PC-3 (cell line): ENCODE measurements at regions not wholly inside any gene's neighbourhood (a gene's known extent, or its start where the extent isn't known, plus 50 kb on each side); places are given as distances from the start of the nearest gene placed in this dataset.

Experiments used
- ATAC-seq: fragments of 200-7000 bp; cut with Tn5 transposase; 2 replicates; pipeline ENCODE4 v1.9.1; 2020; ENCODE audit warnings: mild to moderate bottlenecking, moderate library complexity
- BruUV-seq: library from RNA; stranded (reverse); fragments of 400-500 nt; replicated peaks from 2 replicates; lab custom pipeline; 2021; lab: Mats Ljungman, UMichigan
- CTCF ChIA-PET: fragments of 300-600 bp; sonication (Branson Sonifier 250); formaldehyde crosslinking; loops from one replicate; lab custom pipeline; 2022; ENCODE audit warnings: antibody characterized with exemption; lab: Charles Lee
- POLR2A ChIA-PET: fragments of 300-600 bp; sonication (Branson Sonifier 250); formaldehyde crosslinking; loops from one replicate; lab custom pipeline; 2022; ENCODE audit warnings: antibody characterized with exemption; ENCODE audit not compliant: unreplicated experiment; lab: Charles Lee
- DNase-seq: peaks from one replicate; pipeline ENCODE4 v3.0.0-alpha.2; 2015
- H2AFZ ChIP-seq: fragments of 300-600 bp; sonication (generic); 2 replicates; pipeline ENCODE4 v1.6.0; 2016; ENCODE audit warnings: antibody characterized with exemption, low read length
- H3F3A ChIP-seq: fragments of 300-600 bp; sonication (generic); one replicate; pipeline ENCODE4 v1.6.0; 2017; ENCODE audit warnings: antibody characterized with exemption, low read length, control low read depth, mild to moderate bottlenecking; ENCODE audit not compliant: unreplicated experiment
- H3K27ac ChIP-seq: fragments of 300-600 bp; sonication (generic); 2 replicates; pipeline ENCODE4 v1.5.1; 2016; ENCODE audit warnings: mild to moderate bottlenecking, low read length
- H3K27me3 ChIP-seq: fragments of 300-600 bp; sonication (generic); 2 replicates; pipeline ENCODE4 v1.6.1; 2016; ENCODE audit warnings: low read length, mixed read lengths
- H3K36me3 ChIP-seq: fragments of 300-600 bp; sonication (generic); 2 replicates; pipeline ENCODE4 v1.6.1; 2016; ENCODE audit warnings: low read depth, mixed run types, low read length, mixed read lengths
- H3K4me1 ChIP-seq: fragments of 300-600 bp; sonication (generic); 2 replicates; pipeline ENCODE4 v1.5.1; 2016; ENCODE audit warnings: low read length; ENCODE audit not compliant: insufficient read depth
- H3K4me2 ChIP-seq: fragments of 300-600 bp; sonication (generic); 2 replicates; pipeline ENCODE4 v1.6.0; 2016; ENCODE audit warnings: low read length
- H3K4me3 ChIP-seq: fragments of 300-600 bp; sonication (generic); 2 replicates; pipeline ENCODE4 v1.5.1; 2016; ENCODE audit warnings: mild to moderate bottlenecking, low read length, mixed read lengths
- H3K79me2 ChIP-seq: fragments of 300-600 bp; sonication (generic); 2 replicates; pipeline ENCODE4 v1.6.1; 2017; ENCODE audit warnings: low read length, mixed read lengths
- H3K9ac ChIP-seq: fragments of 300-600 bp; sonication (generic); 2 replicates; pipeline ENCODE4 v1.6.0; 2016; ENCODE audit warnings: mild to moderate bottlenecking, low read length
- H3K9me2 ChIP-seq: fragments of 300-600 bp; sonication (generic); replicated peaks from 2 replicates; pipeline ENCODE4 v1.6.1; 2016; ENCODE audit warnings: mixed run types, low read length, mixed read lengths
- H3K9me3 ChIP-seq: fragments of 300-600 bp; sonication (generic); 2 replicates; pipeline ENCODE4 v1.6.1; 2016; ENCODE audit warnings: low read length, mixed read lengths
- H4K20me1 ChIP-seq: fragments of 300-600 bp; sonication (generic); 2 replicates; pipeline ENCODE4 v1.6.1; 2016; ENCODE audit warnings: low read length, mixed read lengths
- CTCF ChIP-seq: fragments of 300-600 bp; sonication (generic); conservative IDR thresholded peaks from 2 replicates; pipeline ENCODE4 v1.5.1; 2017; ENCODE audit warnings: antibody characterized with exemption, low read depth, mild to moderate bottlenecking, low read length
- EZH2 ChIP-seq: fragments of 300-600 bp; sonication (generic); IDR thresholded peaks from one replicate; pipeline ENCODE4 v1.6.1; 2017; ENCODE audit warnings: antibody characterized with exemption, mild to moderate bottlenecking, low read length; ENCODE audit not compliant: unreplicated experiment
- EZH2phosphoT487 ChIP-seq: fragments of 300-600 bp; sonication (generic); IDR thresholded peaks from 2 replicates; pipeline ENCODE4 v1.6.1; 2018; ENCODE audit warnings: mild to moderate bottlenecking, antibody characterized with exemption, low read length, borderline replicate concordance
- intact Hi-C: fragments of 100-400 bp; cut with micrococcal nuclease; formaldehyde crosslinking; loops from 2 replicates; pipeline ENCODE4 v1.9.0; 2023

- CTCF ChIA-PET: no interaction called here
Observed at GRCh38 chr11:111112614-111113013, 132.9 kb upstream of the POU2AF2 start.

GRCh38 chr11:111107501-111107900 lies 138.0 kb upstream of the POU2AF2 start:
- CTCF ChIA-PET: no interaction called here
- ATAC-seq (no peak), DNase-seq (no peak)
- POLR2A ChIA-PET: no interaction called here
- H3K4me2 ChIP-seq: no peak overlapping the region
- no peaks in the 10 kb centered on the region for H3K79me2 ChIP-seq
- H3K27me3 ChIP-seq: peaks cover 46% of the 10 kb centered on the region
- BruUV-seq: no TSS peak
- H2AFZ ChIP-seq: no peak overlapping the region
- H3K9me3 ChIP-seq: no peaks in the 10 kb centered on the region
- no peak overlapping the region for H3K4me3 ChIP-seq
- no peak overlapping the region for H3K9ac ChIP-seq
- H4K20me1 ChIP-seq: no peaks in the 10 kb centered on the region
- no peaks in the 10 kb centered on the region for H3K36me3 ChIP-seq
- H3F3A ChIP-seq: no peaks in the 10 kb centered on the region
- intact Hi-C loops: no loop called here
- TF ChIP-seq EZH2 (no peak), CTCF (no peak), EZH2phosphoT487 (no peak)
- no peaks in the 10 kb centered on the region for H3K9me2 ChIP-seq
- H3K27ac ChIP-seq: no peak overlapping the region
- H3K4me1 ChIP-seq: no peaks in the 10 kb centered on the region

More at GRCh38 chr11:111112614-111113013, 132.9 kb upstream of the POU2AF2 start:
- intact Hi-C loops: no loop called here
- H3K9me3 ChIP-seq: no peaks in the 10 kb centered on the region
- ATAC-seq (no peak), DNase-seq (no peak)
- POLR2A ChIA-PET: no interaction called here
- no TSS peak for BruUV-seq
- H3K4me3 ChIP-seq: no peak overlapping the region
- H3K4me2 ChIP-seq: no peak overlapping the region
- TF ChIP-seq EZH2 (no peak), CTCF (no peak), EZH2phosphoT487 (no peak)
- H3K79me2 ChIP-seq: no peaks in the 10 kb centered on the region
- H3K27me3 ChIP-seq: peaks cover 5% of the 10 kb centered on the region; the same call in 1 of the 2 replicates
- no peaks in the 10 kb centered on the region for H3F3A ChIP-seq
- no peaks in the 10 kb centered on the region for H3K9me2 ChIP-seq
- H2AFZ ChIP-seq: no peak overlapping the region
- H4K20me1 ChIP-seq: no peaks in the 10 kb centered on the region
- H3K9ac ChIP-seq: no peak overlapping the region
- H3K4me1 ChIP-seq: no peaks in the 10 kb centered on the region
- no peaks in the 10 kb centered on the region for H3K36me3 ChIP-seq
- no peak overlapping the region for H3K27ac ChIP-seq

GRCh38 chr11:111106641-111107040 lies 138.9 kb upstream of the POU2AF2 start:
- ATAC-seq: no peak
- H3K4me2 ChIP-seq: no peak overlapping the region
- intact Hi-C loops: no loop called here
- no peak overlapping the region for H3K27ac ChIP-seq
- H3K79me2 ChIP-seq: no peaks in the 10 kb centered on the region
- H4K20me1 ChIP-seq: no peaks in the 10 kb centered on the region
- H3K9ac ChIP-seq: no peak overlapping the region
- no peaks in the 10 kb centered on the region for H3K4me1 ChIP-seq
- H3K27me3 ChIP-seq: peaks cover 52% of the 10 kb centered on the region
- ChIA-PET POLR2A (no interaction called here), CTCF (no interaction called here)
- TF ChIP-seq CTCF (no peak), EZH2 (no peak), EZH2phosphoT487 (no peak)
- no peaks in the 10 kb centered on the region for H3K9me3 ChIP-seq
- no peak overlapping the region for H3K4me3 ChIP-seq
- H3F3A ChIP-seq: no peaks in the 10 kb centered on the region
- no peaks in the 10 kb centered on the region for H3K36me3 ChIP-seq
- no peak for DNase-seq
- no peaks in the 10 kb centered on the region for H3K9me2 ChIP-seq
- BruUV-seq: no TSS peak
- no peak overlapping the region for H2AFZ ChIP-seq
